ELF-1 (cell line): ENCODE measurements at regions not wholly inside any gene's neighbourhood (a gene's known extent, or its start where the extent isn't known, plus 50 kb on each side); places are given as distances from the start of the nearest gene placed in this dataset.

Experiments
- DNase-seq: peaks from one replicate; pipeline ENCODE4 v3.0.0-alpha.2; 2016; ENCODE audit warnings: low read depth, low spot score

DNA sequence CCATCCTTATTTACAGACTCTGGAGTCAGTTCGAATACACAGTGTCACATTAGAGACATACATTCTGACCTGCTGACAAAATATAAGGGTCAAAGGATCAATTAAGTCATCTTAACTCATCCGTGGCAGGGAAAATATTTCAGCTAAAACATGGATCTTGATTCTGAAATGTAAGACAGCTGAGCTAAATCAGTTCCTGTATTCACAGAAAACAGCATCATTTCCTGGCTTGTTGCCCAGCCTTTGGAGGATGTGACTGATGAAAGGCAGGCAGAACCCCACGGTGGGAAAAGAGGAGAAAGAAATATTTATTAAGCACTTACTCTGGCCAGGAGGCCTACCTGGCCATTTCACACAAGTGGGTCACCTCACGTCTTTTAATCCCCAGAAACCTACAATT lies 101.9 kb downstream of the GAS2L3 start:
- DNase-seq: no peak

DNA sequence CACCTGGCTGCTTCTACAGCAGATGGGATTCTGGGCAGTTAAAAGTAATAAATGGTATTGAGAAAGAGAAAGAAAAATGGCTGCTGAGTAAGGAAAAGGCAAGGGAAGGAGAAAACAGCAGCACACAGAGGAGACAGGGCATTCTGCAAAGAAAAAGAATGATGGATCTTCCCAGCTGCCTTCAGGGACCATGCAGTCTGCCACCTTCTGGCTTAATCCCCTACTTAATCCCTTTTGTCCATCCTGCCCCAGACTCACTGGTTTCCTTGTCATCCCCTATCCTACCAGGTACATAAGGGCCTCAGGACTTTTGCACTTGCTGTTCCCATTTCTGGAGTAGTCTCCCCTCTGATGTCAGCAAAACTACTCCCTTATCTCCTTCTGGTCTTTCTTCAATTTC lies 107.6 kb downstream of the GAS2L3 start:
- no peak for DNase-seq

DNA sequence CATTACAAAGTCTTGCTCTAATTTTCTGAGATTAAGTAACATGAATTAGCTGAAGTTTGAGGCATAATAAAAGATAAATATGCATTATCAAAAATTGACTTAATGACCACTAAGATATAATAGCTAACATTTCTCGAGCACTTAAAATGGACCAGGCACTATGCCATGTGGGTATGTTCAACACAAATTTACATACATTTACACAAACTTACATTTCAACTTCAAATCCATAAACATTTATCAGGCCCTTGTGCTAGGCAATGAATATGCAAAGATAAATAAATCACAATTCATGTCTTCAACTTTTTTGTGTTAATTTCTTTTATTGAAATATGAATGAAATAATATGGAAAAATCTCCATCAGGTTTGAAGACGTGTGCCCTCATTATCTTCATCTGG lies 108.7 kb downstream of the GAS2L3 start:
- DNase-seq: no peak

DNA sequence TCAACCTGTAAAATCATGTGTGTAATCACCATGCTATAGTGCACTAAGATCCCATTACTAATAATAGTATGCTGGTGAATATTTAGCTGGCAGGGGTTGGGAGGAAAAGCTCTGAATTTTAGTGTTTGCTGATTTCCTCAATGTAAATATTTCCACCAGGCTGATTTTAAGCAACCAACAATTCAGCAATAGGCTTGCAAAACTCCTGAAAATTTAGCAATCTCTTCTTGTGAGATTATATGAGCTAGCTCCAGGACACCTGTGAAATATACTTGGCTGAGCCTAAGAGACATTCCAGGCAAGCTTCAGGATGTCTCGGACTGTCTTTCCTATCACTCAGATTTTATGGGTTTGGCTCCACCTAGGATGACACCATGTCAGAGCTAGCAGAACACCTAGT lies 106.9 kb upstream of the ANO4 start:
- DNase-seq: no peak

DNA sequence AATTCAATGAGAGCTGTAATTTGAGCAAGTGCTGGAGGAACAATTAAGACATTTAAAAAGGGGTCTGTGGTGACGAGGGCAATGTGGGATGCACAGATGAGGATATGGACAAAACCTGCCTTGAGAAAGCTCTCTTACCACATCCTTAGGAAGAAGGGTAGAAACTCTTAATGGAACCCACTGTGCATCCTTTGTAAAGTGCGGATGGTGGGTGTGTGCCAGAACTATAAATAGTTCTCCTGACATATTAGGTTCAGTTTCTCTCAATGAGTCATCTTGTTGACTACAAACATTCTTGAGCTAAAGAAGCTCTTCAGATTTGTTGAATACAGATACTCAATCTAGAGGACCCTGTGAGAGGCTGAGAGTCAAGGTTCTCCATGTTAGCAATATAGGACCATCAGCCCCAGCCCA lies 106.1 kb upstream of the ANO4 start:
- DNase-seq: no peak

DNA sequence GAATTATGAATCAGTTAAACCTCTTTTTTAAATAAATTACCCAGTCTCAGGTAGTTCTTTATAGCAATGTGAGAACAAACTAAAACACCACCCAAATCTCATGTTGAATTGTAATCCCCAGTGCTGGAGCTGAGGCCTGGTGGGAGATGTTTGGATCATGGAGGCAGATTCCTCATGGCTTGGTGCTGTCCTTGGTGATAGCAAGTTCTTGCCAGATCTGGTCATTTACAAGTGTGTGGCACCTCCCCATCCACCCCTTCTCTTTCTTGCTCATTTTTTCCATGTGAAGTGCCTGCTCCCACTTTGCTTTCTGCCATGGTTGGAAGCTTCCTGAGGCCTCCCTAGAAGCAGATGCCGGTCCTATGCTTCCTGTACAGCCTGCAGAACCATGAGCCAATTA lies 102.1 kb upstream of the ANO4 start:
- DNase-seq: no peak

DNA sequence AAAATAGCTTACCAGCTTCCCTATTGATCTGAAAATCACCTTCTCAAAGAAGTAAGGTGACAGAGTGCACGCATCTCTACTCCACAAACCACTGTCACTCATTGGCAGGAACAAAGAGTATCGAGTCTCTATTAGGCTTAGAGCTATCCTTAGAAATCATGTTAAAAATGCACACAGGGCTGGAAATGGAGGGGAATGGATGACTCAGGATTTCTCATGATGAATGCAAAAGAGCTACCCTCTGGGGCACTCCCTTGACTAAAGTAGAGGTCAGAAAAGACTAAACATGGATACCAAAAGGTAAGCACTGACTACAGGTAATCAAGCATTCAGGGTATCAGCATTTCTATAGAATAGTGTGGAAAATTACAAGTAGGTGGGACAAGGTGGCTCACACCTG lies 96.1 kb upstream of the ANO4 start:
- no peak for DNase-seq

DNA sequence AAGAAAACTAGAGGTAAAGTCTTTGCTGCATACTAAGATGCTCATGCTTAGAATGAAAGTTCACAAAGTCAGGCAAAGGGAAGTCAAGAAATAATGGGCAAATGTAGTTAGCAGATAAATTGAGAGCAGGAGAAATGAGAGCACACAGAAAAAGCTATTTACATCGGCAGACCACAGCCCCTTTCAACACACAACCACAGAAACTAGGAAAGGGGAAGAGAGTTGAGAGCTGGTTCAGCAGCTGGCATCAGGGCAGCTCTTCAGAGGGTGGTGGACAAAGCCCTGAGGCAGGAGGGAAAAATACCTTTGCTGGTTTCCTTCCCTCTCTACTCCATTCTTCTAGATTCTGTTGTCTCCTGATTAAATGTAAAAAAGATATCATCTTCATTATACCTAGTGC lies 95.4 kb upstream of the ANO4 start:
- DNase-seq: no peak

DNA sequence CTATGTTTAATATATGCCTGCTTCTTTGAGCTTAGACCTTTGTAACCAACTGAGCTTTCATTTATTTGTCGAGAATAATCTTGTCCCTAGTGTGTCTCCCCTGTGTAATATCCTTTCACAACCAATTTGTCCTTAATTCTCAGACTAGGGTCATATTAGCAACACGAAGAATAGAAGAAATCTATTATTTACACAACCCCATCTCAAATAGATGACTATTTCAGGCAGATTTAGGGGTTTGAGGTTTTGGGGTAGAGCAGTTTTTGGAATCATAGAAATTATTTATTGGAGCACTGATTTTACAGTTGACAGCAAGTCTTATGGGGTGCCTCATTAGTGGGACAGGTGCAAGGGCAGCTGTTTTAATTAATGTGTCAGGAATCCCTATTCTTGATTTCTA lies 91.2 kb upstream of the ANO4 start:
- DNase-seq: no peak

DNA sequence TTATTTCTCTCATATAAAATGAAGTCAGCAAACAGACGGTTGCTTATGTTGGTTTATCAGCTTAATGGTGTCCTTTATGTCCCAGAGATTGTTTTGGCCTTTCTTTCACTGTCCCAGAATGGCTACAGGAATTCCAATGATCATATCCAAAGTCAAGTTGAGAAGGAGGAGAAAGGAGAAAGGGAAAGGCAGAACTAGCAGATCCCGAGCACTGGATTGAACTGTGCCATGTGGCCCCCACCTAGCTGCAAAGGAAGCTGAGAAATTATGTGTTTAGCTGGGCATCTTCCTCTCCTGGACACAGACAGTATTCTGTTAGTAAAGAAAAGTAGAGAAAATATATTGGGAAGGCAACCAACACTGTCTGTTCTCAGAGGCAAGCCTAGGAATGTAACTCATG lies 90.7 kb upstream of the ANO4 start:
- DNase-seq: no peak

DNA sequence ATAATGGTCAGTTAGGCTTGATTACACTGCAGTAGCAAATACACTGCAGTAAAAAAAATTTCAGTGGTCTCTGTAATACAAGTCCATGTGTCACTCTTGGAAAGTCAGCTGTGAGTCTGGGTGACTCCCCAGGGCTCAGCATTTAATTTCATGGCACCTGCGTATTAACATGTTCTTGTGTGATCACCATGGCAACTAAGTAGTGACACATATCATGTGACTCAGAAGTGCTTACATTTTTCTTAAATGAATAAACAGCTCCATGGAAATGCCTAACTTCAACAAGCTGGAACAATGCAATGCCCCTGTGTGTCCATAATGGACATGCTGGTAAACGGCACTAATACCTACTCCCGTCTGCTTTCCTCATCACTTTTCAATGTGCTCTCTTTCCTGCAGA lies 88.5 kb upstream of the ANO4 start:
- no peak for DNase-seq

DNA sequence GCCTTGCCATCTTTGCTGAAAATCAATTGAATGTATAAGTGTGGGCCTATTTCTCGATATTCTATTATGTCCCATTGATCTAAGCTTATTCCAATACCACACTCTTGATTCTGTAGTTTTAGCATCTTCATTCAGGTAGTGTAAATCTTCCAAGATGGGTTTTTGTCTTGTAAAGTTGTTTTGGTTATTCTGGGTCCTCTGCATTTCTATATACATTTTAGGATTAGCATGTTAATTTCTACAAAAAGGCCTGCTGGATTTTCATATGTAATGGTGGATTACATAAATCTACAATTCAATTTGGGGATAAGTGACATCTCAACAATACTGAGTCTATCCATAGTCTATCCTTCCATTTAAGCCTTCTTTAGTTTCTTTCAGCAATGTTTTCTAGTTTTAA lies 86.0 kb upstream of the ANO4 start:
- DNase-seq: no peak

DNA sequence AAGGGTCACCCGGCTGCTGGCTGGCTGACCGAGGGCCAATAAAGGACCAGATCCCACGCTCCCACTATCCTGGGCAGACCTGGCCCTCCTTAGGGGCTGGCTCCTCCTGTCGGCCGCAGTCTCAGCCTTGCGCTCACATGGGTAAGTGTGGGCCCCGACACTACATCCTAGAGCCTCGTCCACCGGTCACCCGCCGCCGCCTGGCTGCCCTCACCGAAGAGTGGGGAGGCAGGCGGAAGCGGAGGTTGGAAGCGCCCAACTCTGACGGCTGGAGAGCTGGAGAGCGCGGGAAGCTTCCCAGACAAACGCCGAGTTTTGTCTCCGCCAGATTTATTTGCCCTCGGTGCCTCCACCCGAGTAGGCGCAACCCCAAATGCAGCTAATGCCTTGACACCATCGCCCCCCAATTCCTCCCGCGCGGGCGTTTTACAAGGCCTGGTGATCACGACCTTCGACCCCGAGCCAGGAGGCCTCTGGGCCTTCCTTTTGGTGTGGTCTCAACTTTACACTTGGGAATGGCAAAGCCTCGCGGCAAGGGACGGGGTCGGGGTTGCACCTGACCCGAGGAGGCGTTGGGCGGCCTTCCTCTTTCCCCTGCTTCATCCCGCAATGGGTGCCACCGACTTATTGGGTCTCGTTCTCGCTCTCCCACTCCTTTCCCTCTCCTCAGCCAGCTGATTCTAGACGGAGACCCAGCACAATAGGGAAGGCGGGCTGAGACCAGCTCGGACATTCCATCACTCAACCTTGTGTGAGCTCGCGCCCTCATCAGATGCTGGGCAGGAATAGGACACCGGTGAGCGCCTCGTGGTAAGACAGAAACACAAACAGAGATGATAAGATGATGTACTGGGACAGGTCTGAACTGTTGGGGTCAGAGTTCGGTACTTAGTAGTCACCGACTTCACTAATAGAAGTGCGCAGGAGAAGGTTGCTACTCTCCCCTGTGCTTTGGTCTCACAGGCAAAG lies 78.3 kb upstream of the ANO4 start:
- DNase-seq: peak; percentile 60

DNA sequence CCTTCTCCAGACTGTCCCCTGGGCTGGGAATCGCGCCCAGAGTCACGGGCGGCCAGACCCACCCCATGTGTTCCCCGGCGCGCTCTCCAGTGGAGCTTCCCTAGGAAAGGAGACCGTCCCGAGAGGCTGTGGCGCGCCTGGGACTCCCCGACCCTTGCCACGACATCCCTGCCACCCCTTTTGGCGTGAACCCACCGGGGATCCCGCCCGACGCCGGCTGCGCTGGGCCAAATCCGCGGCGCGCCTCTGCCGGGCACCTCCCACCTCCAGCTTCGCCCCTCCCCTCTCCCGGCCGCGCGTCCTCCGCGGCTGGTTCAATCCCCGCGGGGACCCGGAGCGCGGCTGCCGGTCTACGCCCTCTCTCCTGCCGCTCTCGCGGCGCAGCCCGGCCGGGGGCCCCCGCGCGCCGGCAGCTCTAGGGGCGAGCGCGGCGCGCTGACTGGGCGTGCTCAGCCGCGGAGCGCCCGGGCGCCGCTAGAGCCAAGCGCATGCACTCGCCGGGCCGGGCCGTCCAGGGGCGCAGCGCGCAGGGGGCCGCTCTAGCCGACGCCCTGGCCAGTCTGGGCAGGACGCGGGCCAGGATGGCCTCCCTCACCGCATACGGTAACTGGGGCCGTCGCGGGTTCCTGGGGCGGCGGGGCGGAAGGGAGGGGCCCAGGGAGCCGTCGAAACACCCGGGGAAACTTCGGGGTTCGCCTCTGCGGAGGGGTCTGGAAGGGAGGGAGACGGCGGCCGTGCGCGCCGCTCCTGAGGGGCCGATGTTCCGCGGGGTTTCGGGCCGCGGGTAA lies 77.4 kb upstream of the ANO4 start:
- DNase-seq: peak; percentile 27

DNA sequence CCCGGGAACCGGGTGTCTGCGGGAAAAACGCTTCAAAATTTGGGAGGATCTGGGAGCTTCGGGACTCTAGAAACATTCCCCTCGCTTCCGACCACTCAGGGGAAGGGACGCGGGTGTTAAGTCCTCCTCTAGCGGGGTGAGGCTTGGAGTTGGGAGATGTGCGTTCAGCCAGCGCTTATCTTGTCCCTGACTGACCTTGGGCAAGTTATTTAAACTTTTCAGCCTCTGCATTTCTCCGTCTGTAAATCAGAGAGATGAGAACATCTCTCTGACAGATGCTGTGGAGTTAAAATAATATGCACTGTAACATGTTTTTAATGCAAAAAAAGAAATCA lies 76.9 kb upstream of the ANO4 start:
- no peak for DNase-seq

DNA sequence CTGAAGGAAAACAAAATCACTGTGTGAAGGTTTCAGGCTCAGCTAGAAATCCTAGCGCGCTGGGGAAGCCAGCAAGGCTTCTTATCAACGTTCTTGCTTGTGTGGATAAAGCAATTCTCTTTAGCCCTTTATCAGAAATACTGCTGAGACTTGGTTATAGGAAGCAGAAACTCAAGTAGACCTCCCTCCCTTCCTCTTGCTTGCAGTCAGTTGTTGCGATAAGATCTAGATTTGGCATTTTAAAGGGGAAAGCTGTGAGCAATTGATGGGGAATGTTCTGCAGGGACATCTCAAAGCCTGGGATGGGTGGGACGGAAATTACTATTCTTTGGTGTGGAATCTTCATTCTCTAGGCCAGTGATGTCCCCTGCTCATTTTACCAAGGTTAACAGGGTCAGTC lies 76.4 kb upstream of the ANO4 start:
- peak; percentile 18 for DNase-seq

DNA sequence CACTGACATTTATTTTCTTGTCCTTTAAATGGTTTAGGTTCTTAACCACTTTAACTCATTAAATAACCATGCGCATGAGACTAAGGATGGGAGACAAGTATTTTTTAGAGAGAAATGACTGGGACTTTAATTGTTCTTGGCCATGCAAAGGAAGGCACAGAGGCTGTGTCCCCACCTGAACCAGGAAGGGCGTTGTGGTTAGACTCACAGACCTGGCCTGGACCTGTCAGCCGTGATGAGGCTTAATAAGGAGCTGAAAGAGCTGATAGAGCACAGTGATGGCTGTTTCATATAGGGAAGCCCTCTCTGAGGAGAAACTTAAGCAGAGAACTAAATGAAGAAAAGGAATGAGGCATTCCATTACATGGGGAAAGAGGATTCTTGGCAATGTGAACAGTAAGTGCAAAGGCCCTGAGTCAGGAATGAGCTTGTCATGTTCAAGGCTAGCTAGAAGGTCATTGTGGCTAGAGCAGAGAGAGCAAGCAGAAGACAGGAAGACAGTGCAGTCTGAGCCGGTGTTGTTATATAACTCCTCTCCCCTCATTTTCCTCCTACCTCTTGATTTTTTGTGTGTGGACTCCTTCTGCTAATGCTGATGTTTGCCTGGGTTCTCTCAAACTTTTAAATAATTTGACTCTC lies 74.4 kb upstream of the ANO4 start:
- no peak for DNase-seq

DNA sequence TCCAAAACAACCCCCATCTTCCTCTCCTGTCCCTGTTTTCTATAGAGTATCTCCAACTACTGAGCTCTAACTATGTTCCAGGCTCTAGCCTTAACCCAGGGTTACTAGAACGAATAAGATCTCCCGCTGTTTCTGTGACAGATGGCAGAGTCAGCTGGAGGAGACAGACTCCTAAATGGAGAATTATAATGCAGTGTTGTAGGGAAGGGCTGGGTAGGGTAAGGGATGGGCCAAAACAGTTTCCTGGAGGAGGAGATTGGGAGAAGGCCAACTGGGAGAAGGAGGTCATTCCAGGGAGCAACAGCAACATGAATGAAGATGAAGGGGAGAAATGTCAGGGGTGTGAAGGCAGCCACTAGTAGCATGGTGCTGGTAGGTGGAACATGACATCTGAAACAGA lies 73.4 kb upstream of the ANO4 start:
- DNase-seq: no peak

DNA sequence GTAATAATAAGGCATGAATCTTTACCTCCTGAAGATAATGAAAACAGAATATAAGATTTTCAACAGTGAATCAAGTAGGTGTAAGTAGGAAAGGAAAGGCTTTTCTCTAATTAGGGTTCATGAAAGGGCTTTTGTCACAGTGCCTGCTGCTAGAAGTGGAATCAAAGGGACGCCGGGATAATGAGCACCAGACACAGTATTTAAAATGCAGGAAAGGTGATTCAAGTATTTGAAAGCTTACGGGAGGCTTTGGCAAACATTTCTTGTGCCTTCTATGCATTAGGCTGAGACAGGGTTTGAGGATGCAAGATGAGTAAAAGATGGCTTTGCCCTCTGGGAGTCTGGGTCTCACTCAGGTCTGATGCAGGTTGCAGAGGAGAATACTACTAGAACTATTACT lies 70.5 kb upstream of the ANO4 start:
- no peak for DNase-seq

DNA sequence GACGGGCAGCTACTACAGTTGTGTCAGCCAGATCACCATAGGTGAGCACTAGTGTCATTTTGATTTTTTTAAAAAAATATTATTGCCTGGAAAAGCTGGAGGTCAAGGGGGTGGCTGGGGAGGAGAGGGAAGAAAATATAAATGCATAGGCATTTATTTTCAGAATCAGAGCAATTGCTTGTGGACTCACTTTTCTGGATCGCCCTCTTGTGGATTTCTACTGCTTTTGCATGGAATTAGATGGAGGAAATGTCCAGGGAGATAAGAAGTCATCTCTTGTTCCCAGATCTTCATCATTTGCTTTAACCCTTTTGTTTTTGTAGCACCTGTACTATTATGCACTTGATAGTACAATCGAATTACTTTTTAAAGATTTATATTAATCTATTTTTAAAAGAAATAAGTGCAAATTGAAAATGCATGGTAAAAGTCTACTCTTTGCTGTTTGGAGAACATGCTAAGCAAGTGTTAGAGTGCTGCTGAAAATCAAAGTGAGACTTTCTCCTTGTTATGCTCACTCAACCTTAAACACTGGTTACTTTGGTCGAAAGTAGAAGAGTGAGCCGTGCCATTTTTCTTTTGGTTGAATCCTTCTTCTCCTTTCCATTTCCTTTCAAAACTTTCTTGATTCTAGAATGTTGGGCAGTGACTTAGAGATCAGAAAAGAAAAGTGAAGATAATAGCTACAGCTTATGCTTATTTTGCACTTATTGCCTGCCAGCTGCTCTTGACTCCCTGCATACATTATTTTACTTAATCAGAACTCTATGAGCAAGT lies 60.6 kb upstream of the ANO4 start:
- DNase-seq: no peak

DNA sequence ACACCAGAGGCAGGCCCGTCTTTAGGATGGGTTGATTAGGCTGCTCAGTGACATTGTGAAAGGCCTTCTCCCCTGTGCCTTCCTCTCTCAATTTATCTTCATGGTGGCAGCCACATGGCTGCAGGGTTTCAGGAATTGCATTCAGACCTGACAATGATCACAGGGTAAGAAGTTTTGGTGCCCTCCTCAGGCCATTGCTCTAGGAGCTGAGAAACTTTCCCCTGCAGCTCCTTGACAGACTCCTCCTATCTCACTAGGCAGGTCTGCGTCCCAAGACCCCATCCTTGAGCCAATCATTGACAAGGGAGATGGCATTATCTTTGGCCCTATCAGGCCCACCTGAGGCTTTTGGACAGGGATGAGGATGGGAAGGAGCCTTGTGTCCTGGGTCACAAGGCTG lies 57.4 kb upstream of the ANO4 start:
- DNase-seq: peak; percentile 23

DNA sequence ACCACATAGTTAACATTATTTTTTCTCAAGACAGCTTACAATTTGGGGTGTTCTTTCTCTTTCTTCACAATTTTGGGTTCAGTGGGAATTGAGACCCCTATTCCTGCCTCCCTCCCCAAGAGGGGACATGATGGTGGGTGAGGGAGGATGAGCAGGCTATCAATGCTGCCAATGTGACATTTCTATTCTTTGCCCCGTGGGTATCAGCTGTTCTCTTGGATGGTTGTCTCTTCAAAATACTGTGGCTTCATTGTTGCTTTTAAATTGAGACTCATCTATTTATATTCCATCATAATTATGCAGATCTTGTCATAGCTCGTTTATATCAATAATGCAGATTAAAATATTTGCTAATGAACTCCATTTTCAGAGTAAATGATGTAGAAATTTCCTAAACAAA lies 56.5 kb upstream of the ANO4 start:
- DNase-seq: no peak
